Osteocyte (in vitro differentiated cells): ENCODE measurements at regions not wholly inside any gene's neighbourhood (a gene's known extent, or its start where the extent isn't known, plus 50 kb on each side); places are given as distances from the start of the nearest gene placed in this dataset.

ENCODE experiments used
- DNase-seq: peaks from one replicate; pipeline ENCODE4 v3.0.0; 2021; ENCODE audit warnings: mixed read lengths; ENCODE audit not compliant: unreplicated experiment; ENCODE audit errors: extremely low spot score
- H3K27ac Mint-ChIP-seq: one replicate; pipeline ENCODE4 v1.8.0; 2021; ENCODE audit warnings: mild to moderate bottlenecking, mixed read lengths; ENCODE audit not compliant: unreplicated experiment
- H3K27me3 Mint-ChIP-seq: one replicate; pipeline ENCODE4 v1.8.0; 2021; ENCODE audit warnings: mixed read lengths; ENCODE audit not compliant: unreplicated experiment
- H3K36me3 Mint-ChIP-seq: one replicate; pipeline ENCODE4 v1.8.0; 2021; ENCODE audit warnings: mixed read lengths; ENCODE audit not compliant: unreplicated experiment
- H3K4me1 Mint-ChIP-seq: one replicate; pipeline ENCODE4 v1.8.0; 2021; ENCODE audit warnings: mixed read lengths; ENCODE audit not compliant: unreplicated experiment
- H3K4me3 Mint-ChIP-seq: one replicate; pipeline ENCODE4 v1.8.0; 2021; ENCODE audit warnings: mild to moderate bottlenecking, moderate library complexity, mixed read lengths; ENCODE audit not compliant: unreplicated experiment
- H3K9me3 Mint-ChIP-seq: one replicate; pipeline ENCODE4 v1.8.0; 2021; ENCODE audit warnings: mixed read lengths; ENCODE audit not compliant: unreplicated experiment
- CTCF ChIP-seq: fragments of 200-600 bp; sonication (generic); IDR thresholded peaks from 2 replicates; pipeline ENCODE4 v1.5.0; 2021; ENCODE audit warnings: antibody characterized with exemption, mild to moderate bottlenecking, moderate library complexity

GRCh38 chr5:154606246-154606645, 128.2 kb upstream of the HAND1 start:
- Mint-ChIP-seq H3K27ac (no peak overlapping the region), H3K4me1 (peaks cover 11% of the 10 kb centered on the region), H3K4me3 (no peak overlapping the region), H3K36me3 (no peaks in the 10 kb centered on the region), H3K27me3 (peaks cover 73% of the 10 kb centered on the region), H3K9me3 (no peaks in the 10 kb centered on the region)
- TF ChIP-seq CTCF = no peak
- DNase-seq = no peak

DNA sequence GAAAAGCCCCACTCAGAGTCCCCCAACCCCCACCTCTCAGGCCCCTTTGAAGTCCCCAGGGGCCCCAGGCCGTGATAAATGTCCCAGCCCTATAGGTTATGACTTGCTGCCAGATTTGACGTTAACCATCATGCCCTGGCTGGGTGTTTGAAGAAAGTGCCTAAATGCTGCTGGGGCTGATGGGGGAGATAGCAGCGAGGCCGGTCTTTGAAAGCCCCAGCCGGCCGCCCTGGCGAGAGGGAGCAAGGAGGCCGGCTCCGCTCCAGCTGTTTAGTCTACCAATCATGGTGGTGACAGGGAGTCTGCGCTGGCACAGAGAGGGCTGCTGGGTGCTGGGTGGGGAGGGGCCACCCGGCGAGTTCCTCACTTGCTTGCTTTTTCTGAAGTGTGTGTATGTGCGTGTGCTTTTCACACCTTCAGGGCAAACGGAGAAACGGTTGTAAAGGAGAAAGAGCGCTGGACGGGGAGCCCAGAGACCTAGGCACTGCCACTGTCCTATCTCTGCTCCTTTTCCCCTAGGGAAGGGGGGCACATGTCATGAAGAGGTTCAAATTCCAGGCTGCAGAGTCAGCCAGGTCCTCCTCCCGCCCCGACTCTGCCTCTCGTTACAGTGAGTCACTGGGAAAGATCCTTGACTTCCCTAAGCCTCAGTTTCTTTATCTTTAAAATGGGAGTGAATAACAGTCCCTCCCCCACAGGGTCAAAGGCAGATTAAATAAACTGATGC, 126.1 kb upstream of the HAND1 start:
- no peak overlapping the region for H3K27ac Mint-ChIP-seq
- H3K9me3 Mint-ChIP-seq = no peaks in the 10 kb centered on the region
- peaks cover 66% of the 10 kb centered on the region for H3K27me3 Mint-ChIP-seq
- H3K36me3 Mint-ChIP-seq = no peaks in the 10 kb centered on the region
- TF ChIP-seq CTCF = no peak
- H3K4me3 Mint-ChIP-seq = peak overlapping the region; percentile 64
- no peak for DNase-seq
- H3K4me1 Mint-ChIP-seq = no peaks in the 10 kb centered on the region

GRCh38 chr5:154603485-154603884, 125.5 kb upstream of the HAND1 start:
- H3K27ac Mint-ChIP-seq = no peak overlapping the region
- H3K9me3 Mint-ChIP-seq = no peaks in the 10 kb centered on the region
- H3K27me3 Mint-ChIP-seq = peaks cover 67% of the 10 kb centered on the region
- DNase-seq = no peak
- no peaks in the 10 kb centered on the region for H3K36me3 Mint-ChIP-seq
- no peak overlapping the region for H3K4me3 Mint-ChIP-seq
- no peak for TF ChIP-seq CTCF
- H3K4me1 Mint-ChIP-seq = no peaks in the 10 kb centered on the region

DNA sequence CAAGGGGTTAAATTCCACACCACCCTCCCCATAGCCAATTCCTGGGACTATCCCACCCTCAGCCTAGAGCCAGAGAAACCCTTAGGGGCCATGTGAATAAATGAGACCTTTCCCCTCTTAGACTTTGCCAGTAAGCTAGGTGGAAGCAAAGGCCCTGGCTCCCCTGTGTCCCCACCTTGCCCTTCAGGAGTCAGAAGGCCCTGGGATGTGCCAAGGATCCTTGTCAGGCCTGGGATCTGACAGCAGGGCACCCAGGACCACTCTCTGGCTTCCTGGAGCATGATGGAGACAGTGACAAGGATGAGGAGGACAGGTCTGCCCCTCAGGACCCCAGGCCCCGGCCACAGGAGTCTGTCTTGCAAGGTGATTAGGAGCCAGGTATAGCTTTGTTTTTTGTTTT, 125.0 kb upstream of the HAND1 start:
- no peak for DNase-seq
- H3K9me3 Mint-ChIP-seq = no peaks in the 10 kb centered on the region
- no peaks in the 10 kb centered on the region for H3K4me1 Mint-ChIP-seq
- peaks cover 71% of the 10 kb centered on the region for H3K27me3 Mint-ChIP-seq
- H3K4me3 Mint-ChIP-seq = no peak overlapping the region
- no peak for TF ChIP-seq CTCF
- H3K36me3 Mint-ChIP-seq = no peaks in the 10 kb centered on the region
- no peak overlapping the region for H3K27ac Mint-ChIP-seq

DNA sequence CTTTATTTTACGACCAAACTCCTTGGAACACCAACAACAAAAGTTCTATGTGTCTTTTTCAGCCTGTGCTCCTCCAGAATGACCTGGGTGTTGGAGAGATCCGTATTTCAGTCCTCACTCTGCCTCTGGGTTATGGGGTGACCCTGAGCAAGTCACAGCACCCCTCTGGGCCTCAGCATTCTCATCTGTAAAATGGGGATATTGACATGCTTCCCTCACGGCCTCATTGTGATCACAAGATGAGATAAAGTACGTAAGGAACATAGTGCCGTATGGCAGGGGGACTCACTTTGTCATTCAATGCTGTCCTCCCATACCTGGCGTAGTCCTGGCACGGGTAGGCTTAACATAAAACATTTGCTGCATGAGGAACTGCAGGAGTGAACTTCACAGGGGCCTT, 123.0 kb upstream of the HAND1 start:
- Mint-ChIP-seq H3K36me3 (no peaks in the 10 kb centered on the region), H3K9me3 (no peaks in the 10 kb centered on the region), H3K4me1 (no peaks in the 10 kb centered on the region), H3K27ac (no peak overlapping the region), H3K4me3 (no peak overlapping the region), H3K27me3 (peaks cover 63% of the 10 kb centered on the region)
- DNase-seq = no peak
- no peak for TF ChIP-seq CTCF
